GM21360 (cell line): ENCODE measurements at regions not wholly inside any gene's neighbourhood (a gene's known extent, or its start where the extent isn't known, plus 50 kb on each side); places are given as distances from the start of the nearest gene placed in this dataset.
"Not testable (repeated sequence)": the region's sequence is repeated elsewhere in the genome, so short reads cannot be mapped to it uniquely, and the experiment has no call there.

Source experiments
- ATAC-seq: cut with Tn5 transposase; IDR thresholded peaks from one replicate; pipeline ENCODE4 v1.9.1; 2021; ENCODE audit warnings: mild to moderate bottlenecking, moderate library complexity; ENCODE audit not compliant: unreplicated experiment

DNA sequence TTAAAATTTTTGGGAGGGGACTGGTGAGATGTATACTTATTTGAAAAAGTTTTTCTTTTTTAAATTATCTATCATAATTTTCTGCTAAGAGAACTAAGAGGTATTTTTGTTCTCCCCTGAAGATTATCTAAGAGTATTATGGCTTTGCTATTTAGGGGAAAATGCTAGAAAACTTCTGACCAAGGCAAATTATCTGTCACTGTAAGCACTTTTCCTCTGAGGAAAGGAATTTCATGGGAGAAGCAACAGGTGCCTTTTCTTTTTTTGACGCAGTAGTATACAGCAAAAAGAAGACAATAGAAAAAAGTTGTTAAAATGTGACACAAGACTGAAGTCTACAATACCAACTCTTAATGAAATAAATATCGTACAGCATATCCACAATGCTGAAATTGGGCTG is 201.6 kb upstream of the NANOGP8 start:
- ATAC-seq = no peak

- ATAC-seq = no peak
Measured at GRCh38 chr15:35282965-35283496, 197.9 kb upstream of the NANOGP8 start.

DNA sequence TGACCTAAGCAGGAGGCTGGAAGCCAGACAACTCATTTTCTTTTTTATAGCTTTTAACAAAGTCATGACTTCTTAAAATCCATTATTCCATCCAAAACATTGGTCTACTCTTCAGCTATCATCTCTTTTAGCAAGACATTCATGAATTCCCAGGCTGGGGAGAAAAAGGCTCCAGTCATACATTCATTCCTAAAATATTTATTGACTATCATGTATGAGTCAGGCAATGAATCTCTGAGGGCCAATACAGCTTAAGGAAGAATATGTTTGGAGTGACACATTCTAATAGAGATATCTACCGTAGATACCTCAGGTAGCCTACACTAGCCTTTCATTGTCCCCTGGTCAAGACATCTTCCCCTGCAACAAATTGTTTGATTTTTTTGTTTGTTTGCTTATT is 196.4 kb upstream of the NANOGP8 start:
- ATAC-seq = no peak

DNA sequence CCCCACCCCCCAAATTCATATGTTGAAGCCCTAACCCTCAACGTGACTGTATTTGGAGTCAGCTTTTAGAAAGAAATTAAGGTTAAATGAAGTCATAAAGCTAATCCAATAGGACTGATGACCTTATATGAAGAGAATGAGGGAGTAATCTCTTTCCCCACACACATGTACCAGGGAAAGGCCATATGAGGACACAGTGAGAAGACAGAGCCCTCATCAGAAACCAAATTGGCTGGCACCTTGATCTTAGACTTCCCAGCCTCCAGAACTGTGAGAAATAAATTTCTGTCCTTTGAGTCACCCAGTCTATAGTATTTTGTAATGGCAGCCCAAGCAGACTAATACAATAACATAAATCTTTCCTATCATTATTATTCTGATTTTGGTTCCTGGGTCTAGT is 194.7 kb upstream of the NANOGP8 start:
- no peak for ATAC-seq

DNA sequence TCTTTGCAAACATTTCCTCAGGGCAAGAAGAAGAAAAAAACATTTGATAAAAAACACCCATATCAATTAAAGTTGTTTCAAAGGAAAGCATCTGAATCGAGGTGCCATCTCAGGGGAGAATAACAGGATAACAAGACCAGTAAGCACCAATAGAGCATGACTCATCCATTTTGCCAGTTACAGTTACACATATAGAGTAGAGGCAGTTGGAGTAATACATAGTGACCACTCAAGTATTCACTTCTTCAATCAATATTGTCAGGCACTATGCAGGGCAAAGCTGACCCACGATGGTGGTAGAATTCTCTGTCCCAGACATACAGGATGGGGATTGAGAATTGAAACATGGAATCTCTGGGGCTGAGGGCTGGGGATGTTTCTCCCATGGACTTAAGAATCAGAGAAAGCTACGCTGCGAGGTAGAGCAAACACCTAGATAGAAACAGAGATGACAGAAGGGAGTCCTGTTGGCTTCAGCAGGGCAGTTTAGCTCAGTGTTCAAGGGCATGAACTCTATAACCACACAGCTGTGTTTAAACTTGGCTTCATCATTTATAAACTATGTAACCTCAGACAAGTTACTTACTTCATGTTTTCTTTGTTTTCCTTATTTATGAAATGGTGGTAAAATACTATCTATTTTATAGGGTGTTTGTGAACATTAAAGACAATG is 186.4 kb upstream of the NANOGP8 start:
- ATAC-seq = no peak

DNA sequence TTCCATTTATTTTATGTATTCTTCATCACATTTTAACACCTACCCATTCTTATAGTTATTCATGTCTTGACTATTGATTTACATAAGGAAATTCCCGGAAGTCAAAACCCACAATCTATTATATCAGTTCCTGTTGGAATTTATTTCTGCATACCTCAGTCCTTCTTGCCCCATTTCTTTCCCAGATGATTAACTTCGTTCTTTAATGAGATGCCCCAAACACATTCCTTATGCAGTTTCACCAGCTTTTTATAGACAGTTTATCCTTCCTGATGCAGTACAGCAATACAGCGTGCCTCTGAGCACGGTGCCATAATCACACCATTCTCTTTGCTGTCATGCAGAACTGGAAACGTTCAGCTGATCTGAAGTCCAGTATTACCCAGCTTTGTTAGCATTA is 175.8 kb upstream of the NANOGP8 start:
- ATAC-seq = no peak

DNA sequence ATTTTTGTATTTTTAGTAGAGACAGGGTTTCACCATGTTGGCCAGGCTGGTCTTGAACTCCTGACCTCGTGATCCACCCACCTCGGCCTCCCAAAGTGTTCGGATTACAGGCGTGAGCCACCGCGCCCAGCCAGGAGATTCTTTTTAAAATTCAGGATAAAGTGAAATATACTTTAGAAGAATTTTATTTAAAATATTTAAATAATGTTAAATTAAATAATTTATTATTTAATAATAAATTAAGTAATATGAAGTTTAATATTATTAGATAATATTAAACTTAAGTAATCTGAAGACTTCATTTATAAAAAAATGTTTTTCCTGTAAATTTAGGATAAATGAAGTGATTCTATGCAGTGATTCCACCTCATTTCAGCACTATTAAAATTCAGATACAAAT is 175.2 kb upstream of the NANOGP8 start:
- not testable (repeated sequence) for ATAC-seq

DNA sequence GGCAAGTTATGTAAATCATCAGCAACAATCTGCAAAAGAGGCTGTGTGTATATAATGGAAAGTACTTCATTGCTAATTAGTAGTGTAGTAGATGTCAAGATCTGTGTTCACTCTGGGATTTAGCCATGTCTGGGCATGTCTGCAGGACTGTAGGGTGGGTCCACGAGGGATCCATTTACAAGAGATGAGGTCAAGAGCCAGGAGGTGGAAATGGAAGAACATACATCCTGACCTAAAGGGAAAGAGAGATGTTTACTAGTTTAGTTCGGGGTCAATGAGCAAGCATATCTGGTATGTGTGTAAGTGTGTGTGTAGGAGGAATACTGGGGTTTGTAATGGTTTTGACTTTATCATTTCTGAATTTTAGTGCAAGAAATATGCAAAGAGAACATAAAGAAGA is 171.5 kb upstream of the NANOGP8 start:
- ATAC-seq = no peak

DNA sequence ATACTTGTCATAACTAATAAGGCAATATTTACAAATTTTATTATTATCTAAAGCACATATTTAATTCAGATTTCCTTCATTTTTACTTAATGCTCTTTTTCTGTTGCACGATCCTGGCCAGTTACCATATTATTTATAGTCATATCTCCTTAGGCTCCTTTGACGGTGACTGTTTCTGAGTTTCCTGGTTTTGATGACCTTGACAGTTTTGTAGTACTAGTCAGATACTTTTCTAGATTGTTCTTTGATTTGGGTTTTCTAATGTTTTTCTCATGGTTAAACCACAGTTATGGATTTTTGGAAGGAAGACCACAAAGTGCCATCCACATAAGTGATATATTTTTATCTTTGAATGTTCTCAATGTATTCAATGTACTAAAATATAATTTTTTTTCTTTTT is 171.0 kb upstream of the NANOGP8 start:
- no peak for ATAC-seq

DNA sequence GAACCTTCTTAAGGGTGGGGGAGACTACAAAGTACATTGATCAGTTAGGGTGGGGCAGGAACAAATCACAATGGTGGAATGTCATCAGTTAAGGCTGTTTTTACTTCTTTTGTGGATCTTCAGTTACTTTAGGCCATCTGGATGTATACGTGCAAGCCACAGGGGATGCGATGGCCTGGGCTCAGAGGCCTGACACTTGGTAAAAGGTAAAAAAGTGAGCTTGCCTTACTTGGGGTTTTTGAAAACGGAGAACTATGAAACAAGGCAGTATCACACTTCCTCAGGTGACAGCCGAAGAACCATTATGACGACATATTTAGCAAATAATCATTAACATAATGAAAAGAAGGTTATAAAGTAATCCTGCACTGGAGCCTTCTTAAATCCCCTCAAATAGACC is 169.8 kb upstream of the NANOGP8 start:
- not testable (repeated sequence) for ATAC-seq

DNA sequence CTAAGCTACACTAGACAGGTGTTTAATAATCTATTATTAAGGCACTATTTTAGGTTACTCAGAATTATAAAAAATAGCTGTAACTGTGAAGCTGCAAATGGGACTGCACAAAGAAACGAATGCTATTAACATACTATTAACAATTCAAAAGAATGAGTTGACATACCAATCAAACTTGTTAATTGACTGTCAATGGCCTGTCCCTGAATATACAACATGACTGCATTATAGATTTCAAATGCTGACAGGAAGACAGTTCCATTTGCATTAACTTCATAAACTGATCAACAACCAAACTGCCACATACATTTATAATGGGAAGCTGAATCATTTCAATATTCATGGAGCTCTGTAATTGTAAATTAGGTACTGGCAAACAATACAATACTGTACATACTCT is 169.0 kb upstream of the NANOGP8 start:
- ATAC-seq = no peak

- ATAC-seq = no peak
Measured at GRCh38 chr15:35252351-35252865, 167.3 kb upstream of the NANOGP8 start.

DNA sequence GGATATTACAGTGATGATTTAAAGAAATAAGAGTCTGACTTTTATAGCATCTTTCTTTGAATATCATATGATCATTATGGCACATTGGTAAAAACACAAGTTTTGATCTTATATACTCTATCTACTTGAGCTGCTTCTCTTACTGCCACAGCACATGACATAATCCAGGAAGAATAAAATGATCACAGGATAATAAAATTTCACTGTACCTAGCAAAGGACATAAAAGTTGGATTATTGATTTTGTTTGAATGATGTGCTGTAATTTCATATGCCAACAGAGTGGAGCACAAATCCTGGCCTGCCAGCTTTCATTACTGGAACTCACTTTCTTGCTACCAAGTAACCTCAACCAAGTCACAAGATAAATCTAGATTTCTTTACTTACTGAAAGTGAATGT is 162.1 kb upstream of the NANOGP8 start:
- no peak for ATAC-seq

GRCh38 chr15:35246451-35246850 is 161.4 kb upstream of the NANOGP8 start:
- ATAC-seq = no peak

DNA sequence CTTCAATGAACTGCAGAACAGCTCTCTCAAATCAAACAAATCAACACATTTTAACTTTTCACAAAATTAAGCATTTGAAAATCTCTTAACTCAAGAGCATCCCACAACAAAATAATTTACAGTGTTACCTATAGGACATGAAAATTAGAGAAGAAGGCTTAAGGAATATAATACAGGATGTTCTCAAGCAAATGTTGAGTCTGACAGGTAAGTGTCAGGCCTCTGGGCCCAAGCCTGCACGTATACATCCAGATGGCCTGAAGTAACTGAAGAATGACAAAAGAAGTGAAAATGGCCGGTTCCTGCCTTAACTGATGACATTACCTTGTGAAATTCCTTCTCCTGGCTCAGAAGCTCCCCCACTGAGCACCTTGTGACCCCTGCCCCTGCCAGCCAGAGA is 160.6 kb upstream of the NANOGP8 start:
- ATAC-seq = not testable (repeated sequence)

- ATAC-seq = no peak
Measured at GRCh38 chr15:35244227-35244626, 159.1 kb upstream of the NANOGP8 start.

- ATAC-seq = no peak
Measured at GRCh38 chr15:35243758-35244157, 158.7 kb upstream of the NANOGP8 start.

- ATAC-seq = not testable (repeated sequence)
Measured at GRCh38 chr15:35239693-35240092, 154.6 kb upstream of the NANOGP8 start.

- not testable (repeated sequence) for ATAC-seq
Measured at GRCh38 chr15:35238448-35238847, 153.4 kb upstream of the NANOGP8 start.

- ATAC-seq = no peak
Measured at GRCh38 chr15:35229085-35229484, 144.0 kb upstream of the NANOGP8 start.

GRCh38 chr15:35218215-35218614 is 133.1 kb upstream of the NANOGP8 start:
- ATAC-seq = no peak

DNA sequence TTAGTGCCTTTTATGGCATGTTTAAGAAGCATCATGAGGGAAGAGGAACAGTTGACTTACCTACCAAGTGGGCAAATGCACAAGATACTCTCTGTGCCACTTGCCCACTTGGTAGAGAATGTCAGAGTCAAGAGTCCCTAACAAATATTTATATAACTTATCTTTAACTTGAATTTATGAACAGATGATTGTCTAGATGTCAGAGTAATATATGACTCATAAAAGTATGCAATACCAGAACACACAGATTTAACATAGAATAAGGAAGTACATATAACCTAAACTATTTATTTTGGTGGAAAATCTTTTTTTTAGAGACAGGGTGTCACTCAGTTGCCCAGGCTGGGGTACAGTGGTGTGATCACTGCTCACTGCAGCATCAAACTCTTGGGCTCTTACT is 130.0 kb upstream of the NANOGP8 start:
- ATAC-seq = no peak
